OCI-LY1 (cell line): ENCODE measurements at regions not wholly inside any gene's neighbourhood (a gene's known extent, or its start where the extent isn't known, plus 50 kb on each side); places are given as distances from the start of the nearest gene placed in this dataset.

Experiments
- H2AFZ ChIP-seq: fragments of 200-600 bp; sonication (generic), shearing (Covaris generic); 2 replicates; pipeline ENCODE4 v1.6.0; 2014; ENCODE audit warnings: antibody characterized with exemption, mild to moderate bottlenecking, low read length
- H3F3A ChIP-seq: fragments of 200-600 bp; sonication (generic), shearing (Covaris generic); 2 replicates; pipeline ENCODE4 v1.6.0; 2014; ENCODE audit warnings: mild to moderate bottlenecking, antibody characterized with exemption, low read length, moderate library complexity; ENCODE audit not compliant: insufficient read depth
- H3K27ac ChIP-seq: fragments of 200-600 bp; sonication (generic); 2 replicates; pipeline ENCODE4 v1.5.1; 2014; ENCODE audit warnings: low read length, mixed run types, mild to moderate bottlenecking, low read depth; ENCODE audit not compliant: poor library complexity, severe bottlenecking
- H3K27me3 ChIP-seq: fragments of 200-600 bp; sonication (generic); 2 replicates; pipeline ENCODE4 v1.6.0; 2014; ENCODE audit warnings: antibody characterized with exemption, mild to moderate bottlenecking, low read length, moderate library complexity; ENCODE audit not compliant: insufficient read depth
- H3K36me3 ChIP-seq: fragments of 200-600 bp; sonication (generic); 2 replicates; pipeline ENCODE4 v1.6.1; 2014; ENCODE audit warnings: mild to moderate bottlenecking, antibody characterized with exemption, low read length, moderate library complexity, mixed read lengths; ENCODE audit not compliant: insufficient read depth
- H3K4me1 ChIP-seq: fragments of 200-600 bp; sonication (generic); 2 replicates; pipeline ENCODE4 v1.5.1; 2014; ENCODE audit warnings: mild to moderate bottlenecking, low read length, moderate library complexity; ENCODE audit not compliant: insufficient read depth, severe bottlenecking
- H3K4me2 ChIP-seq: fragments of 200-600 bp; sonication (generic), shearing (Covaris generic); 2 replicates; pipeline ENCODE4 v1.6.1; 2014; ENCODE audit warnings: low read length
- H3K4me3 ChIP-seq: fragments of 200-600 bp; sonication (generic); 2 replicates; pipeline ENCODE4 v1.5.1; 2014; ENCODE audit warnings: low read length, low read depth, mild to moderate bottlenecking, mixed read lengths; ENCODE audit not compliant: poor library complexity, severe bottlenecking
- H3K79me2 ChIP-seq: fragments of 200-600 bp; shearing (Covaris generic); 2 replicates; pipeline ENCODE4 v1.6.1; 2016; ENCODE audit warnings: mixed run types, low read length, mixed read lengths; ENCODE audit not compliant: insufficient read depth
- H3K9ac ChIP-seq: fragments of 200-600 bp; sonication (generic), shearing (Covaris generic); 2 replicates; pipeline ENCODE4 v1.6.1; 2014; ENCODE audit warnings: mild to moderate bottlenecking, low read length, mixed read lengths
- H3K9me2 ChIP-seq: fragments of 200-600 bp; sonication (generic), shearing (Covaris generic); 2 replicates; pipeline ENCODE4 v1.6.1; 2014; ENCODE audit warnings: low read depth, mild to moderate bottlenecking, low read length, mixed read lengths
- H3K9me3 ChIP-seq: fragments of 200-600 bp; shearing (Covaris generic); 2 replicates; pipeline ENCODE4 v1.6.1; 2014; ENCODE audit warnings: low read length, mixed read lengths
- H4K20me1 ChIP-seq: fragments of 200-600 bp; sonication (generic), shearing (Covaris generic); 2 replicates; pipeline ENCODE4 v1.6.0; 2016; ENCODE audit warnings: mild to moderate bottlenecking, low read length; ENCODE audit not compliant: insufficient read depth
- EZH2 ChIP-seq: fragments of 200-600 bp; sonication (generic), shearing (Covaris generic); IDR thresholded peaks from 2 replicates; pipeline ENCODE4 v1.8.0; 2017; ENCODE audit warnings: borderline replicate concordance, mixed run types, mild to moderate bottlenecking, antibody characterized with exemption, low read length, moderate library complexity, mixed read lengths
- TF ChIP-seq, protein P1 (sequence below): fragments of 200-600 bp; sonication (generic), shearing (Covaris generic); IDR thresholded peaks from 2 replicates; pipeline ENCODE4 v1.5.1; 2017; ENCODE audit warnings: mild to moderate bottlenecking, antibody characterized with exemption, low read length, moderate library complexity, mixed read lengths

DNA sequence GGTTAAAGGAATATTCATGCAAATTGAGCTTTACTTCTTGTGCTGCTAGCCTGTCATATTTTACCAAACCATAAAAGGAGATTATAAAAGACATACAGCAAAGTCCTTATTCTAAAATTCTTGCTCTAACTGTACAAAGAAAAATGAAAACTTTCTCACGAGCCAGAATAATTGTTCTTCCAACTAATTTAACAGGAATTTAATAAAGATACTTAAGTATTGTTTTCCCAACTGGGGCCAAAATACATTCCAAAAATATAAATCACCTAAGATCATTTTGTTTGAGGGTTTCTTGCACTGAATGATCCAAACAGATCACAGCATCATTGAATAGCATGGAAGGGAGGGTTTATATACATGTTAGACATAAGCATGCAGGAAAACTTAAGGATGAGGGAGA is 127.1 kb upstream of the PCDH18 start:
- Histone ChIP-seq H4K20me1 (no peaks in the 10 kb centered on the region), H3K9ac (no peak overlapping the region), H3K9me3 (0 out of 2 replicates have a peak, but pooled peaks cover 4% of the 10 kb centered on the region), H3K9me2 (no peaks in the 10 kb centered on the region), H2AFZ (no peak overlapping the region), H3K79me2 (no peaks in the 10 kb centered on the region), H3K4me2 (no peak overlapping the region), H3K4me1 (no peaks in the 10 kb centered on the region), H3K27ac (no peak overlapping the region), H3K4me3 (no peak overlapping the region), H3F3A (no peaks in the 10 kb centered on the region), H3K36me3 (no peaks in the 10 kb centered on the region), H3K27me3 (no peaks in the 10 kb centered on the region)
- TF ChIP-seq, protein P1, sequence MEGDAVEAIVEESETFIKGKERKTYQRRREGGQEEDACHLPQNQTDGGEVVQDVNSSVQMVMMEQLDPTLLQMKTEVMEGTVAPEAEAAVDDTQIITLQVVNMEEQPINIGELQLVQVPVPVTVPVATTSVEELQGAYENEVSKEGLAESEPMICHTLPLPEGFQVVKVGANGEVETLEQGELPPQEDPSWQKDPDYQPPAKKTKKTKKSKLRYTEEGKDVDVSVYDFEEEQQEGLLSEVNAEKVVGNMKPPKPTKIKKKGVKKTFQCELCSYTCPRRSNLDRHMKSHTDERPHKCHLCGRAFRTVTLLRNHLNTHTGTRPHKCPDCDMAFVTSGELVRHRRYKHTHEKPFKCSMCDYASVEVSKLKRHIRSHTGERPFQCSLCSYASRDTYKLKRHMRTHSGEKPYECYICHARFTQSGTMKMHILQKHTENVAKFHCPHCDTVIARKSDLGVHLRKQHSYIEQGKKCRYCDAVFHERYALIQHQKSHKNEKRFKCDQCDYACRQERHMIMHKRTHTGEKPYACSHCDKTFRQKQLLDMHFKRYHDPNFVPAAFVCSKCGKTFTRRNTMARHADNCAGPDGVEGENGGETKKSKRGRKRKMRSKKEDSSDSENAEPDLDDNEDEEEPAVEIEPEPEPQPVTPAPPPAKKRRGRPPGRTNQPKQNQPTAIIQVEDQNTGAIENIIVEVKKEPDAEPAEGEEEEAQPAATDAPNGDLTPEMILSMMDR = no peak
- no peak for TF ChIP-seq EZH2

DNA sequence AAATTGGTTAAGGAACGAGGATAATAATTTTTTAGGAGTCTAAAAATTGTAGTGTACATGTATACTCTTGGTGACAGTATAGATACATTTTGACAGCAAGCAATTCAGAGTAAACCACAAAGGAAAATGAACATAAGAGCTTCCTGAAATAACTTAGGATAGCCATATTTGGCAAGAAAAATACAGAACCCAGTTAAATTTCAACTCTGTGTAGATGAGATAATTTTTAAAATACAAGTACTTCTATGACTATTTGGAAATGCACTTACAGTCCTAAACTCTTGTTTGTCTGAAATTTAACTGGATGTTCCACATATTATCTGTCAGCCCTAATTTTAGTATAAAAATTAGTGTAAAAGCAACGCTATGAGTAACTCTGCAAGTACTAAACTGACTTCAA is 124.4 kb upstream of the PCDH18 start:
- H3K9me3 ChIP-seq = no peaks in the 10 kb centered on the region
- no peaks in the 10 kb centered on the region for H3K9me2 ChIP-seq
- H2AFZ ChIP-seq = no peak overlapping the region
- H3K4me1 ChIP-seq = no peaks in the 10 kb centered on the region
- H3K27ac ChIP-seq = no peak overlapping the region
- no peak overlapping the region for H3K4me3 ChIP-seq
- TF ChIP-seq, protein P1 = no peak
- no peak for TF ChIP-seq EZH2
- H3K4me2 ChIP-seq = no peak overlapping the region
- H3F3A ChIP-seq = no peaks in the 10 kb centered on the region
- H3K79me2 ChIP-seq = no peaks in the 10 kb centered on the region
- no peaks in the 10 kb centered on the region for H4K20me1 ChIP-seq
- no peaks in the 10 kb centered on the region for H3K27me3 ChIP-seq
- no peak overlapping the region for H3K9ac ChIP-seq
- no peaks in the 10 kb centered on the region for H3K36me3 ChIP-seq

DNA sequence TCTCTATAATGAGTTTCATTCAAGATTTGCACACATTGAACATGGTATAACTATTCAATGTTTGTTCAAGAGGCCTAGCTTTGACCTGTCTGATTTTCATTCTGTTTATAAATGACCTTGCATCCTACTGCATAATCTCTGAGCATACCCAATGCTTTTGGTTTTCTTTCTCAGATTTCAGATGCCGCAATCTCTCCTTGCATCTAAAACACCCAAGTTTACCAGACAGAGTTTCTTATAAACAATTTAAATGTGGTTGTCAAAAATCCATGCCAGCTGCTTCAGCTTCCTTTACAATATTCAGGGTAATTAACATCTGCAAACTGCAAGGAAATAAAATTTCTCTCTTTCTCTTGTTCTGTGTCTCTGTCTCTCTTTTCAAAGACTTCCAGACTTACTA is 123.0 kb upstream of the PCDH18 start:
- Histone ChIP-seq H3K9me3 (no peaks in the 10 kb centered on the region), H3K27me3 (no peaks in the 10 kb centered on the region), H3K36me3 (no peaks in the 10 kb centered on the region), H3K9me2 (no peaks in the 10 kb centered on the region), H2AFZ (no peak overlapping the region), H3K9ac (no peak overlapping the region), H3K4me1 (no peaks in the 10 kb centered on the region), H3F3A (no peaks in the 10 kb centered on the region), H4K20me1 (no peaks in the 10 kb centered on the region), H3K79me2 (no peaks in the 10 kb centered on the region), H3K27ac (no peak overlapping the region), H3K4me3 (no peak overlapping the region), H3K4me2 (no peak overlapping the region)
- no peak for TF ChIP-seq EZH2
- TF ChIP-seq, protein P1 = no peak
